ENCODE measurements at regions not wholly inside any gene's neighbourhood (a gene's known extent, or its start where the extent isn't known, plus 50 kb on each side); places are given as distances from the start of the nearest gene placed in this dataset.
"Not testable (repeated sequence)": the region's sequence is repeated elsewhere in the genome, so short reads cannot be mapped to it uniquely, and the experiment has no call there.

DNA sequence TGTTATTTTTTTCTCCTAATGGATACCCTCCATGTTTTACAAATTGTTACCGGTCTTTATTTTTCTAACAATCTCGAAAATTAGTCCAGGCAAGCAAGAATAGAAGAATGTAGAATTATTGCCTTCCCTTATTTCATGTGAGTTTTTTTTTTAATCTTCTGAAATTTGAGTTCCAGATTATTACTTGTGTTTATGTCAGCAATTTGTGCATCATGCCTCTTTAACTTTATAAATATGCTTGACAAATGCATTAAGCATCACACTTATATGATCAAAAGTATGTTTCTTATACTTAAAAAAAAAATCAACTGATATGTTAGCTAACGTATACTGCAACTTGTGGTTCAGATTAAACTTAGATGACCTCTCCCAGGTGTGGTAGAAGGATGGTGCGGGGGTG lies 242.7 kb upstream of the VSTM2A start:
- intact Hi-C loops (cut with DNase I; ENCODE audit: low total_unique reads) = no loop called here
- H3K4me3 ChIP-seq = no peak overlapping the region
- H3K27ac ChIP-seq = no peak overlapping the region
- H3K9me3 ChIP-seq = peaks cover 0 to 35% (median 9%) of the 10 kb centered on the region in 8 donors
- H3K27me3 ChIP-seq (replicated peaks in 1 of 7) = no peaks in the 10 kb centered on the region
- 59 to 80% (median 70%) methylated on average over 4 of the region's 4 CpGs for WGBS, 5 donors
- H3K36me3 ChIP-seq = no peaks in the 10 kb centered on the region
- H3K4me1 ChIP-seq = no peaks in the 10 kb centered on the region
- DNase-seq = no peak
- TF ChIP-seq CTCF (IDR thresholded peaks at IDR 0.05 in 8 of 11, conservative IDR thresholded peaks at IDR 0.05 in 3 of 11) (no peak), POLR2AphosphoS5 (IDR thresholded peaks at IDR 0.05) (no peak), POLR2A (IDR thresholded peaks at IDR 0.05) (no peak)

- H3K36me3 ChIP-seq; H3K9me3 ChIP-seq; H3K4me3 ChIP-seq; H3K4me1 ChIP-seq; H3K27me3 ChIP-seq (replicated peaks in 1 of 7); intact Hi-C loops (cut with DNase I; ENCODE audit: low total_unique reads); H3K27ac ChIP-seq; DNase-seq: not testable (repeated sequence)
Measured at GRCh38 chr7:54315955-54316354, 226.2 kb upstream of the VSTM2A start.

- Histone ChIP-seq H3K36me3 (no peaks in the 10 kb centered on the region), H3K27ac (no peak overlapping the region), H3K4me3 (no peak overlapping the region), H3K9me3 (peaks cover 0 to 38% (median 17%) of the 10 kb centered on the region in 8 donors), H3K27me3 (replicated peaks in 1 of 7) (no peaks in the 10 kb centered on the region), H3K4me1 (no peaks in the 10 kb centered on the region)
- intact Hi-C loops (cut with DNase I; ENCODE audit: low total_unique reads) = no loop called here
- TF ChIP-seq POLR2AphosphoS5 (IDR thresholded peaks at IDR 0.05) (no peak), CTCF (IDR thresholded peaks at IDR 0.05 in 8 of 11, conservative IDR thresholded peaks at IDR 0.05 in 3 of 11) (no peak), POLR2A (IDR thresholded peaks at IDR 0.05) (no peak)
- 59 to 77% (median 72%) methylated on average over 3 of the region's 3 CpGs for WGBS, 5 donors
- DNase-seq = no peak
Measured at GRCh38 chr7:54326592-54327167, 215.5 kb upstream of the VSTM2A start.

DNA sequence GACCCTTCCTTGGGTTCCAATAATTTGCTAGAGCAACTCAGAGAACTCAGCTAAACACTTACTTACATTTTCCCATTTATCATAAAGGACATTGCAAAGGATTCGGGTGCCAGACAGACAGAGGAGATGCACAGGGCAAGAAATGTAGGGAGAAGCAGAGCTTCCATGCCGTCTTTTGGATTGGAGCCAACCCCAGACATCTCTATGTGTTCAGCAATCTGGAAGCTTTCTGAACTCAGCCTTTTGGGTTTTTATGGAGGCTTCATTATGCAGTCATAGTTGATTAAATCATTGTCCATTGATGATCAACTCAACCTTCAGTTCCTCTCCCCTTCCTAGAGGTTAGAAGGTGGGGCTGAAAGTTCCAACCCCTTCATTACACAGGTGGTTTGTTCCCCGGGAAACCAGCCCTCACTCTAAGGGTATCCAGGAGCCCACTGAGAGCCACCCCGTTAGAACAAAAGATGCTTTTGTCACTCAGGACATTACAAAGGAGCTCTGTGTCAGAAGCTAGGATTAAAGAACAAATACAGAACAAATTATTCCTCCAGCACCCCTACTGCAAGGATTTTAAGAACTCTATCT lies 211.9 kb upstream of the VSTM2A start:
- H3K4me3 ChIP-seq = no peak overlapping the region
- intact Hi-C loops (cut with DNase I; ENCODE audit: low total_unique reads) = loop anchor here (10.0 kb wide), 1 partner anchor 86 kb away; no protein-coding TSS in a partner anchor
- no peak overlapping the region for H3K27ac ChIP-seq
- H3K36me3 ChIP-seq = no peaks in the 10 kb centered on the region
- H3K27me3 ChIP-seq (replicated peaks in 1 of 7) = no peaks in the 10 kb centered on the region
- H3K4me1 ChIP-seq = no peaks in the 10 kb centered on the region
- H3K9me3 ChIP-seq = peaks cover 0 to 11% (median 2%) of the 10 kb centered on the region in 8 donors
- WGBS, 5 donors = 57 to 73% (median 67%) methylated on average over 4 of the region's 4 CpGs
- TF ChIP-seq CTCF (IDR thresholded peaks at IDR 0.05 in 8 of 11, conservative IDR thresholded peaks at IDR 0.05 in 3 of 11) (no peak), POLR2A (IDR thresholded peaks at IDR 0.05) (no peak), POLR2AphosphoS5 (IDR thresholded peaks at IDR 0.05) (no peak)
- DNase-seq = no peak

Measured in spleen (tissue), 11 donors.